MM.1S (cell line): ENCODE measurements at regions not wholly inside any gene's neighbourhood (a gene's known extent, or its start where the extent isn't known, plus 50 kb on each side); places are given as distances from the start of the nearest gene placed in this dataset.

Experiments used
- DNase-seq: peaks from one replicate; pipeline ENCODE4 v3.0.0-alpha.2; 2015
- H2AFZ ChIP-seq: fragments of 300-600 bp; sonication (generic); 2 replicates; pipeline ENCODE4 v1.6.0; 2016; ENCODE audit warnings: antibody characterized with exemption, low read length
- H3F3A ChIP-seq: fragments of 300-600 bp; sonication (generic); 2 replicates; pipeline ENCODE4 v1.6.1; 2016; ENCODE audit warnings: mild to moderate bottlenecking, antibody characterized with exemption, low read length, moderate library complexity, mixed read lengths; ENCODE audit not compliant: insufficient read depth
- H3K27ac ChIP-seq: fragments of 300-600 bp; sonication (generic); 2 replicates; pipeline ENCODE4 v1.5.1; 2016; ENCODE audit warnings: mild to moderate bottlenecking, low read length
- H3K27me3 ChIP-seq: fragments of 300-600 bp; sonication (generic); replicated peaks from 2 replicates; pipeline ENCODE4 v1.6.0; 2016; ENCODE audit warnings: low read length; ENCODE audit not compliant: insufficient read depth
- H3K36me3 ChIP-seq: fragments of 300-600 bp; sonication (generic); replicated peaks from 2 replicates; pipeline ENCODE4 v1.6.1; 2016; ENCODE audit warnings: mild to moderate bottlenecking, low read length, mixed read lengths; ENCODE audit not compliant: insufficient read depth
- H3K4me1 ChIP-seq: fragments of 300-600 bp; sonication (generic); 2 replicates; pipeline ENCODE4 v1.6.1; 2016; ENCODE audit warnings: low read length, mixed read lengths
- H3K4me2 ChIP-seq: fragments of 300-600 bp; sonication (generic); 2 replicates; pipeline ENCODE4 v1.6.0; 2016; ENCODE audit warnings: low read depth, low read length
- H3K4me3 ChIP-seq: fragments of 300-600 bp; sonication (generic); 2 replicates; pipeline ENCODE4 v1.5.1; 2016; ENCODE audit warnings: low read length, mixed read lengths
- H3K79me2 ChIP-seq: fragments of 300-600 bp; sonication (generic); 2 replicates; pipeline ENCODE4 v1.6.1; 2016; ENCODE audit warnings: mixed run types, low read length, mixed read lengths
- H3K9ac ChIP-seq: fragments of 300-600 bp; sonication (generic); 2 replicates; pipeline ENCODE4 v1.6.1; 2016; ENCODE audit warnings: low read length, mixed read lengths
- H3K9me2 ChIP-seq: fragments of 300-600 bp; sonication (generic); replicated peaks from 2 replicates; pipeline ENCODE4 v1.6.1; 2016; ENCODE audit warnings: mild to moderate bottlenecking, low read length, mixed read lengths; ENCODE audit not compliant: insufficient read depth
- H3K9me3 ChIP-seq: fragments of 300-600 bp; sonication (generic); replicated peaks from 2 replicates; pipeline ENCODE4 v1.6.1; 2016; ENCODE audit warnings: mild to moderate bottlenecking, low read length, mixed read lengths; ENCODE audit not compliant: insufficient read depth
- H4K20me1 ChIP-seq: fragments of 300-600 bp; sonication (generic); 2 replicates; pipeline ENCODE4 v1.6.1; 2016; ENCODE audit warnings: mild to moderate bottlenecking, low read length, moderate library complexity, mixed read lengths; ENCODE audit not compliant: insufficient read depth
- CTCF ChIP-seq: fragments of 300-600 bp; sonication (generic); IDR thresholded peaks from 2 replicates; pipeline ENCODE4 v1.5.1; 2016; ENCODE audit warnings: antibody characterized with exemption, low read length, mixed read lengths
- EZH2 ChIP-seq: fragments of 300-600 bp; sonication (generic); optimal IDR thresholded peaks from 2 replicates; pipeline ENCODE3; 2017; ENCODE audit warnings: low read depth, mild to moderate bottlenecking, antibody characterized with exemption, low read length, mixed read lengths
- EZH2phosphoT487 ChIP-seq: fragments of 300-600 bp; sonication (generic); IDR thresholded peaks from 2 replicates; pipeline ENCODE4 v1.6.1; 2018; ENCODE audit warnings: antibody characterized with exemption, low read length

GRCh38 chr3:135812057-135812456 is 153.5 kb upstream of the PPP2R3A start:
- no peak for DNase-seq
- H3K4me2 ChIP-seq = no peak overlapping the region

GRCh38 chr3:135834465-135834864 is 131.1 kb upstream of the PPP2R3A start:
- no peak for DNase-seq
- H3K4me2 ChIP-seq = no peak overlapping the region
- no peak overlapping the region for H2AFZ ChIP-seq
- H3K27me3 ChIP-seq = no peaks in the 10 kb centered on the region
- H3K79me2 ChIP-seq = no peaks in the 10 kb centered on the region
- no peak for TF ChIP-seq CTCF
- no peak for TF ChIP-seq EZH2
- TF ChIP-seq EZH2phosphoT487 = no peak
- H3K9me2 ChIP-seq = no peaks in the 10 kb centered on the region
- no peak overlapping the region for H3K4me3 ChIP-seq
- H4K20me1 ChIP-seq = no peaks in the 10 kb centered on the region
- H3K27ac ChIP-seq = no peak overlapping the region
- no peaks in the 10 kb centered on the region for H3K4me1 ChIP-seq
- no peak overlapping the region for H3K9ac ChIP-seq
- H3F3A ChIP-seq = no peaks in the 10 kb centered on the region
- no peaks in the 10 kb centered on the region for H3K9me3 ChIP-seq
- no peaks in the 10 kb centered on the region for H3K36me3 ChIP-seq

More at GRCh38 chr3:135812057-135812456, 153.5 kb upstream of the PPP2R3A start:
- H3K27ac ChIP-seq = no peak overlapping the region
- no peak overlapping the region for H3K9ac ChIP-seq
- no peaks in the 10 kb centered on the region for H3K9me3 ChIP-seq
- H3K4me3 ChIP-seq = no peak overlapping the region
- H3F3A ChIP-seq = no peaks in the 10 kb centered on the region
- no peaks in the 10 kb centered on the region for H3K9me2 ChIP-seq
- no peaks in the 10 kb centered on the region for H4K20me1 ChIP-seq
- no peaks in the 10 kb centered on the region for H3K27me3 ChIP-seq
- H3K36me3 ChIP-seq = no peaks in the 10 kb centered on the region
- H3K4me1 ChIP-seq = no peaks in the 10 kb centered on the region
- H3K79me2 ChIP-seq = no peaks in the 10 kb centered on the region
- H2AFZ ChIP-seq = no peak overlapping the region
- no peak for TF ChIP-seq EZH2
- no peak for TF ChIP-seq CTCF
- TF ChIP-seq EZH2phosphoT487 = no peak

- no peak overlapping the region for H3K9ac ChIP-seq
- H3K9me3 ChIP-seq = no peaks in the 10 kb centered on the region
- H3K4me1 ChIP-seq = no peaks in the 10 kb centered on the region
- no peaks in the 10 kb centered on the region for H4K20me1 ChIP-seq
- H3K27ac ChIP-seq = no peak overlapping the region
- H3F3A ChIP-seq = no peaks in the 10 kb centered on the region
- H3K27me3 ChIP-seq = no peaks in the 10 kb centered on the region
- H3K9me2 ChIP-seq = no peaks in the 10 kb centered on the region
- H3K36me3 ChIP-seq = no peaks in the 10 kb centered on the region
- H3K79me2 ChIP-seq = no peaks in the 10 kb centered on the region
- no peak overlapping the region for H2AFZ ChIP-seq
- H3K4me3 ChIP-seq = no peak overlapping the region
- no peak overlapping the region for H3K4me2 ChIP-seq
- TF ChIP-seq EZH2 = no peak
- TF ChIP-seq CTCF = no peak
- TF ChIP-seq EZH2phosphoT487 = no peak
- DNase-seq = no peak
Observed at GRCh38 chr3:135837977-135838631, 127.4 kb upstream of the PPP2R3A start.
